ENCODE measurements at regions not wholly inside any gene's neighbourhood (a gene's known extent, or its start where the extent isn't known, plus 50 kb on each side); places are given as distances from the start of the nearest gene placed in this dataset.

- intact Hi-C loops (cut with DNase I), result no loop called here
Measured at GRCh38 chr2:40559175-40559574, 107.3 kb upstream of the SLC8A1 start.

GRCh38 chr2:40564184-40564583, 112.3 kb upstream of the SLC8A1 start:
- intact Hi-C loops (cut with DNase I), result no loop called here
- DNase-seq, result no peak

More at GRCh38 chr2:40559175-40559574, 107.3 kb upstream of the SLC8A1 start:
- DNase-seq, result no peak

GRCh38 chr2:40579247-40579646, 127.4 kb upstream of the SLC8A1 start:
- intact Hi-C loops (cut with DNase I), result no loop called here
- DNase-seq, result no peak

- intact Hi-C loops (cut with DNase I), result no loop called here
- DNase-seq, result no peak
Measured at GRCh38 chr2:40584432-40584831, 132.5 kb upstream of the SLC8A1 start.

- no peak for DNase-seq
- intact Hi-C loops (cut with DNase I), result no loop called here
Measured at GRCh38 chr2:40591774-40592173, 139.9 kb upstream of the SLC8A1 start.

GRCh38 chr2:40592218-40592617, 140.3 kb upstream of the SLC8A1 start:
- intact Hi-C loops (cut with DNase I), result no loop called here
- no peak for DNase-seq

- DNase-seq, result no peak
- intact Hi-C loops (cut with DNase I), result no loop called here
Measured at GRCh38 chr2:40606862-40607261, 155.0 kb upstream of the SLC8A1 start.

- intact Hi-C loops (cut with DNase I), result no loop called here
- no peak for DNase-seq
Measured at GRCh38 chr2:40611196-40611595, 159.3 kb upstream of the SLC8A1 start.

GRCh38 chr2:40625849-40626248, 174.0 kb upstream of the SLC8A1 start:
- intact Hi-C loops (cut with DNase I), result no loop called here

GRCh38 chr2:40628556-40628955, 176.7 kb upstream of the SLC8A1 start:
- DNase-seq, result no peak
- intact Hi-C loops (cut with DNase I), result no loop called here

More at GRCh38 chr2:40625849-40626248, 174.0 kb upstream of the SLC8A1 start:
- no peak for DNase-seq

GRCh38 chr2:40629768-40630434, 178.0 kb upstream of the SLC8A1 start:
- intact Hi-C loops (cut with DNase I), result no loop called here
- no peak for DNase-seq

- intact Hi-C loops (cut with DNase I), result no loop called here
- no peak for DNase-seq
Measured at GRCh38 chr2:40639320-40639719, 187.4 kb upstream of the SLC8A1 start.

- no peak for DNase-seq
- intact Hi-C loops (cut with DNase I), result no loop called here
Measured at GRCh38 chr2:40642237-40642636, 190.3 kb upstream of the SLC8A1 start.

GRCh38 chr2:40642726-40643125, 190.8 kb upstream of the SLC8A1 start:
- no peak for DNase-seq
- intact Hi-C loops (cut with DNase I), result no loop called here

GRCh38 chr2:40646642-40647041, 194.8 kb upstream of the SLC8A1 start:
- intact Hi-C loops (cut with DNase I), result no loop called here
- DNase-seq, result no peak

GRCh38 chr2:40652155-40652554, 200.3 kb upstream of the SLC8A1 start:
- intact Hi-C loops (cut with DNase I), result no loop called here
- DNase-seq, result no peak

- intact Hi-C loops (cut with DNase I), result no loop called here
- no peak for DNase-seq
Measured at GRCh38 chr2:40653829-40654228, 201.9 kb upstream of the SLC8A1 start.

- no peak for DNase-seq
- intact Hi-C loops (cut with DNase I), result no loop called here
Measured at GRCh38 chr2:40654346-40654745, 202.5 kb upstream of the SLC8A1 start.

- DNase-seq, result no peak
- intact Hi-C loops (cut with DNase I), result no loop called here
Measured at GRCh38 chr2:40658941-40659340, 207.1 kb upstream of the SLC8A1 start.

- intact Hi-C loops (cut with DNase I), result no loop called here
- DNase-seq, result no peak
Measured at GRCh38 chr2:40665493-40666232, 213.8 kb upstream of the SLC8A1 start.

GRCh38 chr2:40666398-40666797, 214.5 kb upstream of the SLC8A1 start:
- DNase-seq, result no peak
- intact Hi-C loops (cut with DNase I), result no loop called here

GRCh38 chr2:40668425-40668824, 216.5 kb upstream of the SLC8A1 start:
- intact Hi-C loops (cut with DNase I), result no loop called here
- DNase-seq, result no peak
